ENCODE measurements at regions not wholly inside any gene's neighbourhood (a gene's known extent, or its start where the extent isn't known, plus 50 kb on each side); places are given as distances from the start of the nearest gene placed in this dataset.

DNA sequence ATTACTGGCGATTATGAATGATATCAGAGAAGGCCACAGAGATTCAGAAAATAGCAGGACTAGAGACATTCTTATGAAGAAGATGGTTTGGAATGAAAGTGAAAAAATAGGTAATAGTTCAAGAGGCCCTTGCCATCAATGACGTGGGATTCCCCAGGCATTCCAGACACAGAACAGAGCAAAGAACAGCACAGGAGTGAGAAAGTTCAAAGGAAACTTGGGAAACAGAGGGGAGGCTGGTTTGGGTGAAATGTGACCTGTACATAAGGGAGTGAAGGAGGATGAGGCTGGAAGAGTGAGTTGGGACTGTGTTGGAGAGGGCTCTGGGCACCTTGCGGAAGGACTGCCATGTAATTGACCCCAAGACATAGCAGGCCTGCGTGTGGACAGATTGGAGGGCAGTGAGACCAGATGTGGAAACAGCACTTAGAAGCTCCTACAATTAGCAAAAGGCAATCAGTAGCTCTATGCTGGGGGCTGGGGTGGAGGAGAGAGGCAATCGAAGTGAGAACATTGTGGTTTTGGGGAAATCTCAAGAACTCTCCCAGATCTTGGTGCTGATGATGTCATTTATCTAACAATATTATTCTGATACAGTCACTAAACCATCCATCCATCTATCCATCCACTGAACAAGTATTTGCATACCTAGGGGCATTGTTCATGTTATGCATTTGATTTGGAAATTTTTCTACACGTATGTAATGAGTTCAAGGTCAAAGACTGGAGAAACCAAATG is 365.3 kb upstream of the ZFHX3 start:
- TF ChIP-seq, protein P1, sequence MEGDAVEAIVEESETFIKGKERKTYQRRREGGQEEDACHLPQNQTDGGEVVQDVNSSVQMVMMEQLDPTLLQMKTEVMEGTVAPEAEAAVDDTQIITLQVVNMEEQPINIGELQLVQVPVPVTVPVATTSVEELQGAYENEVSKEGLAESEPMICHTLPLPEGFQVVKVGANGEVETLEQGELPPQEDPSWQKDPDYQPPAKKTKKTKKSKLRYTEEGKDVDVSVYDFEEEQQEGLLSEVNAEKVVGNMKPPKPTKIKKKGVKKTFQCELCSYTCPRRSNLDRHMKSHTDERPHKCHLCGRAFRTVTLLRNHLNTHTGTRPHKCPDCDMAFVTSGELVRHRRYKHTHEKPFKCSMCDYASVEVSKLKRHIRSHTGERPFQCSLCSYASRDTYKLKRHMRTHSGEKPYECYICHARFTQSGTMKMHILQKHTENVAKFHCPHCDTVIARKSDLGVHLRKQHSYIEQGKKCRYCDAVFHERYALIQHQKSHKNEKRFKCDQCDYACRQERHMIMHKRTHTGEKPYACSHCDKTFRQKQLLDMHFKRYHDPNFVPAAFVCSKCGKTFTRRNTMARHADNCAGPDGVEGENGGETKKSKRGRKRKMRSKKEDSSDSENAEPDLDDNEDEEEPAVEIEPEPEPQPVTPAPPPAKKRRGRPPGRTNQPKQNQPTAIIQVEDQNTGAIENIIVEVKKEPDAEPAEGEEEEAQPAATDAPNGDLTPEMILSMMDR (IDR thresholded peaks at IDR 0.05) = no peak
- TF ChIP-seq POLR2AphosphoS5 (IDR thresholded peaks at IDR 0.05) (no peak), EP300 (IDR thresholded peaks at IDR 0.05) (no peak)
